NCI-H1092 (cell line): ENCODE measurements at regions not wholly inside any gene's neighbourhood (a gene's known extent, or its start where the extent isn't known, plus 50 kb on each side); places are given as distances from the start of the nearest gene placed in this dataset.
"Not testable (repeated sequence)": the region's sequence is repeated elsewhere in the genome, so short reads cannot be mapped to it uniquely, and the experiment has no call there.

ENCODE experiments used
- DNase-seq: peaks from one replicate; lab custom pipeline; 2025; lab: John Stamatoyannopoulos, UW

DNA sequence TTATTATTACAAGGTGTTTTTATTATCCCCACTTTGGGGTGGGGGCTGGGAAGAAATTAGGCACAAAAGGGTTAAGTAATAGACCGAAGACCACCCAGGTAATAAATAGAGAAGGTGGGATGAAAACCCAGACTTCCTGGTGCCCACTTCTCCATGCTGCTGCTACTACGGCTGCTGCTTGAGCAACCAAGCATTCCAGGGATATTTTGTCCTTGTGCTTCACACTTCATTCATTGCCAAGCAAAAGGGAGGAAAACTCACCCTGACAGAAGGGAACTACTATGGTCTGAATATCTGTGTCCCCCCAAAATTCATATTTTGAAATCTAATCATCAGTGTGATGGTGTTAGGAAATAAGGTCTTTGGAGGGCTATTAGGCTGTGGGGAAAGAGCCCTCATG, 470.9 kb upstream of the API5 start:
- no peak for DNase-seq

GRCh38 chr11:42841556-42841955, 470.2 kb upstream of the API5 start:
- no peak for DNase-seq

- DNase-seq: no peak
These were observed 462.4 kb upstream of the API5 start for GRCh38 chr11:42849362-42849761.

- no peak for DNase-seq
These were observed 454.5 kb upstream of the API5 start for GRCh38 chr11:42857344-42857743.

GRCh38 chr11:42870480-42870879, 441.3 kb upstream of the API5 start:
- no peak for DNase-seq

- not testable (repeated sequence) for DNase-seq
These were observed 437.9 kb upstream of the API5 start for GRCh38 chr11:42873800-42874405.

DNA sequence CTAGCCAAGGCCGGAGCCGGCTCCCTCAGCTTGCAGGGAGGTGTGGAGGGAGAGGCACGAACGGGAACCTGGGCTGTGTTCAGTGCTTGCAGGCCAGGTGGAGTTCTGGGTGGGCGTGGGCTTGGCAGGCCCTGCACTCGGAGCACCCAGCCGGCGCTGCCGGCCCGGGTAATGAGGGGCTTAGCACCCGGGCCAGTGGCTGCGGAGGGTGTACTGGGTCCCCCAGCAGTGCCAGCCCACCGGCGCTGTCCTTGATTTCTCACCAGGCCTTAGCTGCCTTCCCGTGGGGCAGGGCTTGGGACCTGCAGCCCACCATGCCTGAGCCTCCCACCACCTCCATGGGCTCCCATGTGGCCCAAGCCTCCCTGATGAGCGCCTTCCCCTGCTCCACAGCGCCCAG, 430.5 kb upstream of the API5 start:
- DNase-seq: not testable (repeated sequence)

DNA sequence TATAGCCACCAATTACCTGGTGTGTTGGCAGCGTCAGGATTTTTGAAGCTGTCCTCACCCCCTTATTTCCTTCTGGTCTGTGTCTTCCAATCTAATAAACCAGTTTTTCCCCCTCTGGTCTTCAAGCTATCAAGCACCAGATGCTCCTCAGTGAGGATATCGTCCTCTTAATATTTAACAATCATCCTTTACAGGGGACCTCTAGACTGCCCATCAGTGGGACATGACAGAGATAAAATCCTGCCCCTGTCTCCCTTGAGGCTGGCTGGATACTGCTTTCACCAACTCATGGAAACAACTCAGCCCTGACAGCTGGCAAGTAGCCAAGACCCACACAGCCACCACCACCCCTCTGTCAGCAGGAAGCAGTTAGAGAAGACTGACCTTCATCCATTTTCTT, 421.0 kb upstream of the API5 start:
- no peak for DNase-seq

- DNase-seq: peak; percentile 24
These were observed 410.7 kb upstream of the API5 start for GRCh38 chr11:42901084-42901483.

- no peak for DNase-seq
These were observed 405.6 kb upstream of the API5 start for GRCh38 chr11:42906226-42906625.

DNA sequence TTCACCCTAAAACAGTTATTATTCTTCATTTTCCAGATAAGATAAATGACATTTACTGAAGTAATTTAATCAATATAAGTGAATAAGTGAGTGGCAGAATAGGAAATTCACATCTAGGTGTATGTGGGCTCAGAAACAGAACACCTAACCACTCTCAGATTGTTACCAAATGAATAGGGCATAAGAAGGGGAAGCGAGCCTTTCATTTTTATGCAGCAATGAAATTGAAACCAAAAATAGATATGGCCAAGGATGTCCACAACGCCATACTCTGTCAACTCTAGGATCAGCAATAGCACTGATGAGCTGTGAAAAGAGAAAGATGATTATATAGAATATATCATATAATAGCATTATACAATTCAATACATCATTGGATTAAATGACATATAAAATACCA, 398.1 kb upstream of the API5 start:
- DNase-seq: no peak

DNA sequence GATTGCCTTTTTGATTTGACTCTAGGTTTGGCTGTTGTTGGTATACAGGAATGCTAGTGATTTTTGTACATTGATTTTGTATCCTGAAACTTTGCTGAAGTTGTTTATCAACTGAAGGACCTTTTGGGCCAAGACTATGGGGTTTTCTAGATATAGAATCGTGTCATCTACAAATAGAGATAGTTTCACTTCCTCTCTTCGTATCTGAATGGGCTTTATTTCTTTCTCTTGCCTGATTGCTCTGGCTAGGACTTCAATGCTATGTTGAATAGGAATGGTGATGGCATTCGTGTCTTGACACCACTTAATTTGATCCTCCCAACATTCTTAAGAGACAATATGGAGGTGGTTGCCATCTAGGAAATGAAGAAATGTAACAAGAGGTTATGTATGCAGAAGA, 388.1 kb upstream of the API5 start:
- no peak for DNase-seq

DNA sequence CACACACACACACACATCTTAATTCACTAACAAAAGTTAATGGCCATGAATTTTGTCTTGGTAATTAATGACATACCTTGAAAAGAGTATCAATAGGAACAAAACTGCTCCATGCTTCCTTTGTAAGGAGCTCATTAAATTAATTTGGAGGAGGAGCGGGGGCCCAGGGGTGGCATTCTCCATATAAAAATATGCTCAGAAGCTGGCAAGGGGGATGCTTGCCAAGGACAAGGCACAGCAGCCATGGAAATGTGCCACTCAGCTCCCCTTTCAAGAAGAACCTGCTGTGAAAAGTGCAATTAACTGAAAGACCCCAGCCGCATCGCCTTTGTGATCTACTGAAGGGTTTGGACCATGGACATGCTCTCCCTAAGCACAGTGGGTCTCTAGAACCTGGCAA, 385.9 kb upstream of the API5 start:
- DNase-seq: no peak

GRCh38 chr11:42947405-42947804, 364.4 kb upstream of the API5 start:
- no peak for DNase-seq

GRCh38 chr11:42949738-42950376, 361.9 kb upstream of the API5 start:
- DNase-seq: not testable (repeated sequence)

- DNase-seq: no peak
These were observed 360.5 kb upstream of the API5 start for GRCh38 chr11:42951266-42951665.

DNA sequence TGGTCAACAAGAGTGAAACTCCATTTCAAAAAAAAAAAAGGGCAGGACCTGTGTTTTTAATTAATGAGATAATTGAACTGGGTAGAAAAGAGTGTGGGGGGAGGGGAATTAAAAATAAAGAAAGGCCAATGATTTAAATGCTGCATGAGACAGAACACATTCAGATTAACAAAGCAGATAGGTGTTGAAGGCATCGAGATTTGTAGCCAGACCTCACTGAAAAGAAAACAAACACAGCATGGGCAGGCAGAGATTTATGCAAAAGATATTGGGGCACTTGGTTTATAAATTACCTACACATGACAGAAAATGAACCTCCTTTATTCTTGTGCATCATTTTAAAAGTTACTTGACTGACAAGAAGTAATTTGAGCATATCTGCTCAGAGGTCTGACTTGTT, 354.0 kb upstream of the API5 start:
- DNase-seq: no peak

GRCh38 chr11:42958635-42959034, 353.2 kb upstream of the API5 start:
- DNase-seq: no peak

DNA sequence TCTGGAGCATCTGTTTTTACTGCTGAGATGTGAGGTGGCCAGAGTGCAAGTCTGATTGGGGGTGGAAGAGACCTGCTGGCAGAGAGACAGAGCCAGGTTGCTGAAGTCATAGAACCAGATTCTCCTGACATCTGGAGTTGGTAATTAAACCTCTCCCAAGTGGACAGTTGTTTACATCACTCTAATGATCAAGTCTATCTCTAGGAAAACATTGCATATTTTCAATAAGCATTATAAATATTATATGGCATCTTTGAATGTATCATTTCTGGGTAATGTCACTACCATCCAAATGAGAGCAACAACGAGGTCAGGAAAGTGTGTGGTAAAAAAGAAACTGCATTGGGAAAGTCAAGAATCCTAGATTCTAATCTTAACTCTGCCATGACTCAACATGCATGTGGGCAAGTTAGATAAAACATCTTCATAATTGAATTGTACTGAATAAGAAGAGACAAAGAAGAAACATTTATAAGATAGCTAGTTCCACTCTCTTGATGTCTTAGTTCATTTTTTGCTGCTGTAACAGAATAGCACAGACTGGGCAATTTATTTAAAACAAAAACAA, 351.2 kb upstream of the API5 start:
- DNase-seq: no peak

GRCh38 chr11:42967653-42968052, 344.1 kb upstream of the API5 start:
- DNase-seq: peak; percentile 29

DNA sequence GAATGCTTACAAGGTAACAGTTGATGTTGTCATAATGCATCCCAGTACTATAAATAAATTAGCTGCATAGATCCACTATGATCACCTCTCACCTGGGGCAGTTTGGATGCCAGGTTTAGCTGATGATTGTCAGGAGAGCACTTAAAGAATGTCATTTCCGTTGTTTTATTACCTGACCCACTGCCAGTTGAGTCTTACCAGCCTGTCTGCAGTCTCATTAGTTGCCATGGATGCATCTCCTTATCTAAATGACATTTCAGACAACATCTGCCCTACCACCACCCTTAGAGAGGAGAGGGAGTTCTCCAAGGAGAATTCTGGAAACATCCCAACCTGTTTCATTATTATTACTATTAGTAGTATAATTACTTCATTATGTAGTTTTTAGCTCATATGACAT, 339.1 kb upstream of the API5 start:
- peak; percentile 84 for DNase-seq

- DNase-seq: no peak
These were observed 337.2 kb upstream of the API5 start for GRCh38 chr11:42974510-42975179.

DNA sequence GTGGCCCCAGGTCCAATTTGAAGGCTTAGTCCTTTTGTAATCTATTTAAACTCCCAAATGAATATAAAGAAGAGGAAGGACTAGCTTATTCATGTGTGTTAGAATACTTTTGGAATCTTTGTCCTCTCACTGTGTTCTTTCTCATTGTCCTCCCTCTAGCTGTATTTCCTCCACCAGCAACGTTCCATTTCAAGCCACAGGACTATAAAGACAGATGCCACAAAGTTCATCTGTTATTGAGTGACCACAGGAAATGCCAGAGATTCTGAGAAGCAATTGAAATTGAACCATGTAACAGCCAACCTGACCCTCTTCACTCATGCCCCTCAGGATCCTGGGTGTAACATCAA, 336.6 kb upstream of the API5 start:
- no peak for DNase-seq
